Transverse colon (tissue), 4 donors: ENCODE measurements at regions not wholly inside any gene's neighbourhood (a gene's known extent, or its start where the extent isn't known, plus 50 kb on each side); places are given as distances from the start of the nearest gene placed in this dataset.

ENCODE experiments used
- DNase-seq: peaks from one replicate; pipeline ENCODE4 v3.0.0-alpha.2; 2019
- H3K27ac ChIP-seq, 4 donors: fragments of 200-600 bp; sonication (generic); 2 replicates each; pipeline ENCODE4 v1.5.1; 2016 to 2018; ENCODE audit warnings: inconsistent platforms in 4 of 4
- H3K27me3 ChIP-seq: fragments of 200-600 bp; sonication (generic); 2 replicates; pipeline ENCODE4 v1.5.1; 2017; ENCODE audit warnings: inconsistent platforms
- H3K36me3 ChIP-seq, 4 donors: fragments of 200-600 bp; sonication (generic); 2 replicates each; pipeline ENCODE4 v1.5.1; 2017 to 2019; ENCODE audit warnings: inconsistent platforms in 4 of 4
- H3K4me1 ChIP-seq, 4 donors: fragments of 200-600 bp; sonication (generic); 2 replicates each; pipeline ENCODE4 v1.5.1; 2017 to 2020; ENCODE audit warnings: inconsistent platforms in 4 of 4
- H3K4me3 ChIP-seq, 4 donors: fragments of 200-600 bp; sonication (generic); 1 replicate in 1 of 4; 2 replicates in 3 of 4; pipeline versions ENCODE4 v1.5.1 to v1.6.1; 2017 to 2019; ENCODE audit warnings: inconsistent platforms in 4 of 4
- H3K9me3 ChIP-seq, 2 donors: fragments of 200-600 bp; sonication (generic); 2 replicates each; pipeline ENCODE4 v1.5.1; 2017 to 2019; ENCODE audit warnings: inconsistent platforms in 2 of 2
- EP300 ChIP-seq: sonication (generic); formaldehyde crosslinking; IDR thresholded peaks from one replicate; pipeline ENCODE4 v1.6.1; 2017; ENCODE audit warnings: antibody characterized with exemption, low read depth
- POLR2A ChIP-seq: fragments of 450-650 bp; IDR thresholded peaks from one replicate; pipeline ENCODE4 v1.6.1; 2016; ENCODE audit warnings: antibody characterized with exemption, mild to moderate bottlenecking, moderate library complexity
- POLR2AphosphoS5 ChIP-seq, 3 donors: sonication (generic); formaldehyde crosslinking; IDR thresholded peaks; one replicate each; pipeline ENCODE4 v1.6.1; 2016; ENCODE audit warnings: antibody characterized with exemption in 3 of 3
- WGBS, 2 donors: methylation state at CpG; one replicate each; pipeline ENCODE4 v1.1.5; 2018; ENCODE audit warnings: low coverage in 1 of 2; 5-methylcytosine and 5-hydroxymethylcytosine counted together
- in situ Hi-C, 4 donors: fragments of 200-750 bp; cut with MboI; loops; one replicate each; pipeline versions ENCODE4 v1.15.0 to v1.15.1; 2017; ENCODE audit warnings: low sequenced_read_pairs in 3 of 4, low pct_ligation_motif_present in 1 of 4, low pct_unique_long_range_greater_than_20kb in 1 of 4
- intact Hi-C: fragments of 100-400 bp; cut with DNase I; formaldehyde crosslinking; loops from one replicate; pipeline ENCODE4 v1.15.1; 2023; ENCODE audit warnings: low total_unique reads
- TF ChIP-seq, protein P1 (sequence below), 5 experiments: fragments of 200-600 bp in 3 of 5; fragments of 450-650 bp in 2 of 5; sonication (generic) in 3 of 5; IDR thresholded peaks; 1 replicate in 2 of 5; 2 replicates in 3 of 5; pipeline ENCODE4 v1.5.1; 2016 to 2017; ENCODE audit warnings: antibody characterized with exemption in 5 of 5, inconsistent platforms in 3 of 5, mild to moderate bottlenecking in 2 of 5, moderate library complexity in 1 of 5

DNA sequence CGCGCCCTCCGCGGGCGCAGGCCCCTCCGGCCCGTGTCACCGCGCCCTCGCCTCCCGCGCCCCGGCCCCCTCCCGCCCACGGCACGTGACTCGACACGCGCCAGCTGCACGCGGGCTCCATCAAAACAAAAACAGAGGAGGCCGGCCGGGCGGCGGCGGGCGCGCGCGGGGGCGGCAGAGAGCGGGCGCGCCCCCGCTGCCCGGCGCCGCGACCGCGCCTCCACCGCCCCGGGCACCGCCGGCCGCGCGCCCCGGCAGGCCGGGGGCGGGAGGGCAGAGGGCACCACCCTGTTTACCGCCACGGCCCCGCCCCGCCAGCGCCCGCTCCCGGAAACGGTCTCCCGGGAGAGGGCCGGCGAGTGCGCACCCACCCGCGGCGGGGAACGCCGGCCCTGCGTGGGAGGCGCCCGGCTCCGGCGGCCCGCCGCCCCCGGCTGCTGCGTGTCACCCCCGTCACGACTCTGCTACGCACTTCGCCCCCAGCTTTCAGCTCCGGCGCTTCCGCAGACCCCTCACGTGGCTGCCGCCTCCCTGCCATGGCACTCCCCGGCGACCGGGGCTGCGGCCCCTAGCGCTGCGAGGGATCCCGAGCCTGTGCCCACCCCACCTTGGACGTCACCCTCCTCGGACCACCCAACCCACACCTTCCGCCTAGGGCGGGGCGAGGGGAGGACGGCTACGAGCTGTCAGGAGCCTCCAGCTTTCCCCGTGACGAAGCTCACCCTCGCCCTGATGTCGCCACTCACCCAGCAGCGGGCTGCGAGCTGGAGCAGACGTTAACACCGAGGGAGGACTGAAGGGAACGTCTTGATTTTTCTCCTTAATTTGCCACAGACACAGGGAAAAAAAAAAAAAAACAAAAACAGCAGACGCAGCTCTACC is 221.6 kb upstream of the MKLN1 start:
- in situ Hi-C loops, result loop anchor here in 2 of 4 donors (25.0 kb wide), 2 partner anchors 206 to 306 kb away; no protein-coding TSS in a partner anchor
- H3K27ac ChIP-seq, result peak overlapping the region; percentile 92 to 97 (median 94)
- no peaks in the 10 kb centered on the region for H3K36me3 ChIP-seq
- H3K27me3 ChIP-seq, result peaks cover 10% of the 10 kb centered on the region
- intact Hi-C loops, result loop anchor here (10.0 kb wide), 1 partner anchor 1371 kb away; no protein-coding TSS in a partner anchor
- peaks cover 4 to 64% (median 31%) of the 10 kb centered on the region in 4 donors for H3K4me1 ChIP-seq
- H3K4me3 ChIP-seq, result peak overlapping the region; percentile 69 to 92 (median 80)
- 0 to 1% methylated on average over 1 to 30 of the region's 110 CpGs for WGBS, 2 donors
- no peaks in the 10 kb centered on the region for H3K9me3 ChIP-seq
- peak; percentile 87 for DNase-seq
- TF ChIP-seq POLR2A (peak; percentile 84), POLR2AphosphoS5 (IDR thresholded peaks at IDR 0.05) (peak; percentile 69 to 88 (median 88)), EP300 (peak; percentile 1)
- TF ChIP-seq, protein P1, sequence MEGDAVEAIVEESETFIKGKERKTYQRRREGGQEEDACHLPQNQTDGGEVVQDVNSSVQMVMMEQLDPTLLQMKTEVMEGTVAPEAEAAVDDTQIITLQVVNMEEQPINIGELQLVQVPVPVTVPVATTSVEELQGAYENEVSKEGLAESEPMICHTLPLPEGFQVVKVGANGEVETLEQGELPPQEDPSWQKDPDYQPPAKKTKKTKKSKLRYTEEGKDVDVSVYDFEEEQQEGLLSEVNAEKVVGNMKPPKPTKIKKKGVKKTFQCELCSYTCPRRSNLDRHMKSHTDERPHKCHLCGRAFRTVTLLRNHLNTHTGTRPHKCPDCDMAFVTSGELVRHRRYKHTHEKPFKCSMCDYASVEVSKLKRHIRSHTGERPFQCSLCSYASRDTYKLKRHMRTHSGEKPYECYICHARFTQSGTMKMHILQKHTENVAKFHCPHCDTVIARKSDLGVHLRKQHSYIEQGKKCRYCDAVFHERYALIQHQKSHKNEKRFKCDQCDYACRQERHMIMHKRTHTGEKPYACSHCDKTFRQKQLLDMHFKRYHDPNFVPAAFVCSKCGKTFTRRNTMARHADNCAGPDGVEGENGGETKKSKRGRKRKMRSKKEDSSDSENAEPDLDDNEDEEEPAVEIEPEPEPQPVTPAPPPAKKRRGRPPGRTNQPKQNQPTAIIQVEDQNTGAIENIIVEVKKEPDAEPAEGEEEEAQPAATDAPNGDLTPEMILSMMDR (IDR thresholded peaks at IDR 0.05), result peak in 1 of 5 experiments; percentile 7

GRCh38 chr7:131106681-131107336 is 220.9 kb upstream of the MKLN1 start:
- TF ChIP-seq EP300, result no peak
- TF ChIP-seq POLR2A, result no peak
- TF ChIP-seq, protein P1 (IDR thresholded peaks at IDR 0.05), result no peak
- TF ChIP-seq POLR2AphosphoS5 (IDR thresholded peaks at IDR 0.05), result no peak

GRCh38 chr7:131107337-131108211 is 220.1 kb upstream of the MKLN1 start:
- 0% methylated on average over 4 to 60 of the region's 63 CpGs for WGBS, 2 donors
- Histone ChIP-seq H3K36me3 (no peaks in the 10 kb centered on the region), H3K4me3 (peak overlapping the region; percentile 69 to 92 (median 80)), H3K9me3 (no peaks in the 10 kb centered on the region), H3K27me3 (peaks cover 10% of the 10 kb centered on the region), H3K4me1 (peaks cover 4 to 62% (median 32%) of the 10 kb centered on the region in 4 donors), H3K27ac (peak overlapping the region; percentile 92 to 97 (median 94))
- TF ChIP-seq POLR2A (peak; percentile 94), POLR2AphosphoS5 (IDR thresholded peaks at IDR 0.05) (peak; percentile 94 to 97 (median 94))
- TF ChIP-seq, protein P1 (IDR thresholded peaks at IDR 0.05), result no peak
- DNase-seq, result peak; percentile 78
- intact Hi-C loops (loop anchor here (10.0 kb wide), 1 partner anchor 1373 kb away; no protein-coding TSS in a partner anchor), in situ Hi-C loops (loop anchor here in 2 of 4 donors (25.0 kb wide), 2 partner anchors 205 to 305 kb away; no protein-coding TSS in a partner anchor)

More at GRCh38 chr7:131106681-131107336, 220.9 kb upstream of the MKLN1 start:
- in situ Hi-C loops (loop anchor here in 2 of 4 donors (25.0 kb wide), 2 partner anchors 205 to 305 kb away; no protein-coding TSS in a partner anchor), intact Hi-C loops (loop anchor here (10.0 kb wide), 1 partner anchor 1372 kb away; no protein-coding TSS in a partner anchor)
- Histone ChIP-seq H3K27me3 (peaks cover 10% of the 10 kb centered on the region), H3K4me1 (peaks cover 4 to 64% (median 34%) of the 10 kb centered on the region in 4 donors), H3K9me3 (no peaks in the 10 kb centered on the region), H3K27ac (peak overlapping the region; percentile 92 to 97 (median 94)), H3K4me3 (peak overlapping the region; percentile 69 to 92 (median 80)), H3K36me3 (no peaks in the 10 kb centered on the region)
- 0% methylated on average over 7 to 32 of the region's 32 CpGs for WGBS, 2 donors
- peak; percentile 66 for DNase-seq
